ENCODE measurements at regions not wholly inside any gene's neighbourhood (a gene's known extent, or its start where the extent isn't known, plus 50 kb on each side); places are given as distances from the start of the nearest gene placed in this dataset.

GRCh38 chr6:105988321-105988720 lies 97.8 kb upstream of the PRDM1 start:
- H3K36me3 Mint-ChIP-seq (ENCODE audit: low read depth): no peaks in the 10 kb centered on the region
- H3K9me3 Mint-ChIP-seq: no peaks in the 10 kb centered on the region
- H3K27me3 Mint-ChIP-seq (ENCODE audit: low read depth): peaks cover 69% of the 10 kb centered on the region
- no peak for DNase-seq
- no peak overlapping the region for H3K27ac Mint-ChIP-seq
- H3K4me3 Mint-ChIP-seq: no peak overlapping the region
- H3K4me1 Mint-ChIP-seq (ENCODE audit: low read depth): peaks cover 16% of the 10 kb centered on the region
- CTCF ChIA-PET: no interaction called here
- intact Hi-C loops (cut with micrococcal nuclease): no loop called here

GRCh38 chr6:105987516-105987915 lies 98.6 kb upstream of the PRDM1 start:
- no peaks in the 10 kb centered on the region for H3K36me3 Mint-ChIP-seq (ENCODE audit: low read depth)
- intact Hi-C loops (cut with micrococcal nuclease): no loop called here
- no peak overlapping the region for H3K4me3 Mint-ChIP-seq
- DNase-seq: no peak
- H3K27me3 Mint-ChIP-seq (ENCODE audit: low read depth): peaks cover 75% of the 10 kb centered on the region
- H3K9me3 Mint-ChIP-seq: no peaks in the 10 kb centered on the region
- H3K27ac Mint-ChIP-seq: no peak overlapping the region
- CTCF ChIA-PET: interaction anchor here (0.7 kb wide), 1 partner anchor 188 kb away, joined by 3 read pairs; no protein-coding TSS in a partner anchor
- H3K4me1 Mint-ChIP-seq (ENCODE audit: low read depth): peaks cover 9% of the 10 kb centered on the region

DNA sequence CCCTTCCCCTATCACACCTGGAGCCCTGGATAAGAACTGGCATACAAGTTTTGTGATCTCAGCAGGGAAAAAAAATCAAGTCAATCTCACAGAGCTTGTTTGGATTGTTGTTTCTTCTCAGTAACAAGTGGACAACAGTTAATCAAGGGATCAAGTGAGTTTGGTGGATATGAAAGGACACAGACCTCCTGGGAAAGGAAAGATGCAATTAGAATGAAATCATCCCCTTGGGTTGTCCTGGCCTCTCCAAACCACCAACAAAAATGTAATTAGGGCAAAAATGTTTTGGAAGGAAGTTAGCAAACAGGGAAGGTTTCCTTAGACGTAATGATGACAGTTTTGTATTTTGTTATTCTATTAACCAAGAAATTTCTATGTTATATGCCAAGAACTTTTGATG lies 99.1 kb upstream of the PRDM1 start:
- H3K27me3 Mint-ChIP-seq (ENCODE audit: low read depth): peaks cover 81% of the 10 kb centered on the region
- intact Hi-C loops (cut with micrococcal nuclease): no loop called here
- peaks cover 9% of the 10 kb centered on the region for H3K4me1 Mint-ChIP-seq (ENCODE audit: low read depth)
- H3K9me3 Mint-ChIP-seq: no peaks in the 10 kb centered on the region
- no peak for DNase-seq
- no peak overlapping the region for H3K4me3 Mint-ChIP-seq
- CTCF ChIA-PET: interaction anchor here (0.7 kb wide), 1 partner anchor 189 kb away, joined by 3 read pairs; no protein-coding TSS in a partner anchor
- H3K36me3 Mint-ChIP-seq (ENCODE audit: low read depth): no peaks in the 10 kb centered on the region
- H3K27ac Mint-ChIP-seq: no peak overlapping the region

DNA sequence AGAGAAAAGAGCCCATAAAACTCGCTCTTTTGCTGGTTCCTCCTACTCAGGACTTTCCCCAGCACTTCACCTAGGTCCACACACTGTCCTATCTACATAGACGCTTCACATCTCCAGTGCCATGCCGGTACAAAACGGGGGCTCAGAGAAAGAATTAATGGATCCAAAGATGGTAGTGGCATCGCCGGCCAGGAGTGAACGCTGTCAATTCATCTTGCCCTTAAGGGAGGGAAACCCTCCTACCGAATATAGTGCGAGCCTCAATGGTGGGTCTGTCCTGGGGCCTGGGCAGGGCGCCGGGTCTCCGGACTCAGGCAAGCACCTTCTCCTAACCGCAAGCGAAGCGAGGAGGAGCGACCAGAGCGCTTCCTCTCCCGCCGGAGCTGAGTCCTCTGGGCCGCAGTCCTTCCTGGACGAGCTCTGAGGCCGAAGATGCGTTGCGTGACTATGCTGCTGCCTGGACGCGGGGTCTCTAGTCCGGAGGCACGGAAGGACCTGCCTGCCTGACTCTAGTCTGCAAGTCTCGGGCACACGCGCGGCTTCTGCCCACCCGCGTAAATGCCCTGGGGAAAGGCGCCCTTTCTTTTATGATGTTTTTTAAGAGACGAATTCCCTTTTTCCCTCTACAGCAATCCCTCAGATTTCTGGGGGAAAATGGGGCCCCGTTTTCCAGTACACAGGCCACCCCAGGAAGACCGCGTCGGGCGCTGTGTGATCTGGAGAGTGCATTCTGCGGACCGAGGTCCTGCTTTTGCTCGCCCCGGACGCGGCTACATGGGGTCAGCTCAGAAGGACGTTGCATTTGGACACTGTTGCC lies 100.1 kb upstream of the PRDM1 start:
- no peaks in the 10 kb centered on the region for H3K9me3 Mint-ChIP-seq
- peaks cover 76% of the 10 kb centered on the region for H3K27me3 Mint-ChIP-seq (ENCODE audit: low read depth)
- H3K36me3 Mint-ChIP-seq (ENCODE audit: low read depth): no peaks in the 10 kb centered on the region
- H3K4me1 Mint-ChIP-seq (ENCODE audit: low read depth): peaks cover 9% of the 10 kb centered on the region
- CTCF ChIA-PET: no interaction called here
- DNase-seq: no peak
- no peak overlapping the region for H3K27ac Mint-ChIP-seq
- intact Hi-C loops (cut with micrococcal nuclease): no loop called here
- H3K4me3 Mint-ChIP-seq: peak overlapping the region; percentile 30

- Mint-ChIP-seq H3K27ac (no peak overlapping the region), H3K4me3 (no peak overlapping the region), H3K4me1 (ENCODE audit: low read depth) (peaks cover 14% of the 10 kb centered on the region), H3K27me3 (ENCODE audit: low read depth) (peaks cover 75% of the 10 kb centered on the region), H3K36me3 (ENCODE audit: low read depth) (no peaks in the 10 kb centered on the region), H3K9me3 (no peaks in the 10 kb centered on the region)
- intact Hi-C loops (cut with micrococcal nuclease): no loop called here
- CTCF ChIA-PET: interaction anchor here (0.6 kb wide), 1 partner anchor 12 kb away, joined by 3 read pairs; no protein-coding TSS in a partner anchor
- no peak for DNase-seq
Observed at GRCh38 chr6:105985098-105985815, 100.9 kb upstream of the PRDM1 start.

- Mint-ChIP-seq H3K36me3 (ENCODE audit: low read depth) (no peaks in the 10 kb centered on the region), H3K27me3 (ENCODE audit: low read depth) (peaks cover 66% of the 10 kb centered on the region), H3K9me3 (no peaks in the 10 kb centered on the region), H3K4me1 (ENCODE audit: low read depth) (peaks cover 24% of the 10 kb centered on the region), H3K4me3 (no peak overlapping the region), H3K27ac (no peak overlapping the region)
- CTCF ChIA-PET: interaction anchor here (0.5 to 1.1 kb wide), 2 partner anchors 128 to 175 kb away, joined by 3 read pairs; no protein-coding TSS in a partner anchor
- no peak for DNase-seq
- intact Hi-C loops (cut with micrococcal nuclease): loop anchor here (5.0 kb wide), 1 partner anchor 336 kb away; no protein-coding TSS in a partner anchor
Observed at GRCh38 chr6:105983763-105984162, 102.4 kb upstream of the PRDM1 start.

DNA sequence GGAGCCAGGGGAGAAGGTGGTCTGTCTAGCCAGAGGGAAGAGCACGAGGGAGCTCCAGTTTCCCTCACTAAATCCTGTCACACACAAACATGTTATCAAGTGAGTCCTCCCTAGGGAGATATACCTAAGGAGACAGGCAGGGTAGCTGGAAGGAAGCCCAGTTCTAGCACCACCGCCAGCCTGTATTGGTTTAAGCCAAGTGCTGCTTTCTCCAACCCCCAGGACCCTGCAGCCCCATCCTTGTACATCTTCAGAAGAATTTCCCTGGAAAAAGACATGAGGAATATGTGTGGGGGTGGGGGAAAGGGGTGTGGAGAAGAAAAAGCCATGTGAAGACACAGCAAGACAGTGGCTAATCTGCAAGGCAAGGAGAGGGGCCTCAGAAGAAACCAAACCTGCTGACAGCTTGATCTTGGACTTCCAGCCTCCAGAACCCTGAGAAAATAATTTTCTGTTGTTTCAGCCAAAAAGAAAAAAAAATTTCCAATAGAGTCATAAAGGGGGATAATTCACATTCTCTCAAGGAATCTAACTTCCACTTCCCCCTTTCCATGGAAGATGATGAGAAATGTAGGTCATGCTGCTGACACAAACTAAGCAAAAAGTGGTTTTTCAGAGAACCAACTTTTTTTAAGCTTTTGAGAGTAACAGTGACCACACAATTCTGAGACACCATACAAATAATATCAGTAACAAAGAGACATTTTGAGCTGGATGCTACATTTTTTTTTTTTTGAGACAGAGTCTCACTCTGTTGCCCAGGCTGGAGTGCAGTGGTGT lies 103.2 kb upstream of the PRDM1 start:
- no peaks in the 10 kb centered on the region for H3K36me3 Mint-ChIP-seq (ENCODE audit: low read depth)
- intact Hi-C loops (cut with micrococcal nuclease): loop anchor here (5.0 kb wide), 1 partner anchor 336 kb away; no protein-coding TSS in a partner anchor
- no peak for DNase-seq
- H3K27me3 Mint-ChIP-seq (ENCODE audit: low read depth): peaks cover 66% of the 10 kb centered on the region
- H3K4me3 Mint-ChIP-seq: no peak overlapping the region
- CTCF ChIA-PET: interaction anchor here (0.6 to 1.1 kb wide), 2 partner anchors 12 to 176 kb away, joined by 3 to 4 read pairs; no protein-coding TSS in a partner anchor
- H3K27ac Mint-ChIP-seq: no peak overlapping the region
- peaks cover 26% of the 10 kb centered on the region for H3K4me1 Mint-ChIP-seq (ENCODE audit: low read depth)
- H3K9me3 Mint-ChIP-seq: no peaks in the 10 kb centered on the region

GRCh38 chr6:105981888-105982358 lies 104.2 kb upstream of the PRDM1 start:
- Mint-ChIP-seq H3K4me3 (peak overlapping the region; percentile 62), H3K36me3 (ENCODE audit: low read depth) (no peaks in the 10 kb centered on the region), H3K4me1 (ENCODE audit: low read depth) (peaks cover 26% of the 10 kb centered on the region), H3K27ac (peak overlapping the region; percentile 3), H3K9me3 (no peaks in the 10 kb centered on the region), H3K27me3 (ENCODE audit: low read depth) (peaks cover 59% of the 10 kb centered on the region)
- CTCF ChIA-PET: interaction anchor here (0.6 kb wide), 1 partner anchor 130 kb away, joined by 3 read pairs; no protein-coding TSS in a partner anchor
- no peak for DNase-seq
- intact Hi-C loops (cut with micrococcal nuclease): loop anchor here (1.0 to 5.0 kb wide), 9 partner anchors 10 to 539 kb away; partner anchors contain the start of gene PRDM1

DNA sequence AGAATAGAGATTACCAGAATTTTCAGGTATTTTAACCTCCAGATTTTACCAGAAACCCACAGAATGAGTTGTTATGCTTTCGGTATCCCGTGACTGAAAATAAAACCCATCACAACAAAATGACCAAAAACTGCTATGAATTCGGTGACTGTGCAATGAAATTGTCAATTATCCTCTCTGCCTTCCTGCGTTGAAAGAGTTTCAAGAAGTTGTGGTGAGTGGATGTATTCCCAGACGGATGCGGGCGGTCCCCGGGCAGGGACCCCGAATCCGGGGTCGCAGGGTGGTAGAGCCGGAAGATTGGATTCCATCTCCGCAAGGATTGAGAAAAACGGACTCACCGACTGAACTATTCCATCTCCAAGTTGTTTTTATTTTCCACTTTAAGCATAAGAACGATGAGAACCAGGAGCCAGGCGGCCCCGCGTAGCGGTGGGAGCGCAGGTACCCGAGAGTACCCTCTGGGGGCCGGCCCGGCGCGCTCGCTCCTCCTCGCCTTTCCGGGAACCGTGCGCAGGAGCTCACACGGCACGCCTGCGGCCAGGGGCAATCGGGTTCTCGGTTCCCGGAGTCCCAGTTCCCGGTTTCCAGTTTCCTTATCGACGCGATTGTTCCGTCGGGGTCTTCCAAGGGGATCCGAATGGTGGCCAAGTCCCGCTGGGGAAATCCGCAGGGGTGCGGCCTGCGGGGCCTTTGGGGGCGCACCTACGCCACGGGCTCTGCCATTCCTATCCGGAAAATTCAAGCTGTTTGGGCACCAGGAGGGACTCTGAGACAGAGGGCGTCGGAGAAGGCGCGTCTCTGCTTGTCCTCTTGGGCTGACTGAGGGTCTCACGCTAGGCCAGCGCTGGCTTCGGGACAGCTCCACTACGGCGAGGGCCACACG lies 104.9 kb upstream of the PRDM1 start:
- intact Hi-C loops (cut with micrococcal nuclease): loop anchor here (1.0 to 5.0 kb wide), 9 partner anchors 11 to 540 kb away; partner anchors contain the start of gene PRDM1
- Mint-ChIP-seq H3K36me3 (ENCODE audit: low read depth) (no peaks in the 10 kb centered on the region), H3K4me1 (ENCODE audit: low read depth) (peaks cover 26% of the 10 kb centered on the region), H3K27ac (peak overlapping the region; percentile 79), H3K4me3 (peak overlapping the region; percentile 62), H3K27me3 (ENCODE audit: low read depth) (peaks cover 52% of the 10 kb centered on the region), H3K9me3 (no peaks in the 10 kb centered on the region)
- CTCF ChIA-PET: interaction anchor here (0.7 kb wide), 1 partner anchor 413 kb away, joined by 3 read pairs; no protein-coding TSS in a partner anchor
- peak; percentile 58 for DNase-seq

DNA sequence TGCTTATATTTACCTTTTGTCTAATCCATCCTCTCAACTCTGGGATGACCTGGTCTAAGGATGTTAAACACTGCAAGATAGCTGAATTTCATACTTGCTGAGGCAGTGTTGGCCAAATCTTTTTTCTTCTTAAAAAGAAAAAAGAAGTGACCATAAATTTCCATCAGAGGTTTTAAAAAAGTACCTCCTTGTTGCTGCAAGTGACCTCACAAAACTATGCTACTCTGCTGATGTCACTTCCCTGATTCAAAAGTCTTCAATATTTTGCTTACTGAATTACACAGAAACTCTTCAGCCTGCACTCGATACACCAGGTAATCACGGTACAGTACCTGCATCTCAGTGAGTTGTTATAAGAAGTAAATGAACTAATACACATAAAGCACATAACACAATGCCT lies 107.2 kb upstream of the PRDM1 start:
- no peaks in the 10 kb centered on the region for H3K36me3 Mint-ChIP-seq (ENCODE audit: low read depth)
- no peak overlapping the region for H3K27ac Mint-ChIP-seq
- H3K9me3 Mint-ChIP-seq: no peaks in the 10 kb centered on the region
- H3K27me3 Mint-ChIP-seq (ENCODE audit: low read depth): peaks cover 39% of the 10 kb centered on the region
- DNase-seq: no peak
- CTCF ChIA-PET: no interaction called here
- no peak overlapping the region for H3K4me3 Mint-ChIP-seq
- intact Hi-C loops (cut with micrococcal nuclease): no loop called here
- H3K4me1 Mint-ChIP-seq (ENCODE audit: low read depth): peaks cover 22% of the 10 kb centered on the region

DNA sequence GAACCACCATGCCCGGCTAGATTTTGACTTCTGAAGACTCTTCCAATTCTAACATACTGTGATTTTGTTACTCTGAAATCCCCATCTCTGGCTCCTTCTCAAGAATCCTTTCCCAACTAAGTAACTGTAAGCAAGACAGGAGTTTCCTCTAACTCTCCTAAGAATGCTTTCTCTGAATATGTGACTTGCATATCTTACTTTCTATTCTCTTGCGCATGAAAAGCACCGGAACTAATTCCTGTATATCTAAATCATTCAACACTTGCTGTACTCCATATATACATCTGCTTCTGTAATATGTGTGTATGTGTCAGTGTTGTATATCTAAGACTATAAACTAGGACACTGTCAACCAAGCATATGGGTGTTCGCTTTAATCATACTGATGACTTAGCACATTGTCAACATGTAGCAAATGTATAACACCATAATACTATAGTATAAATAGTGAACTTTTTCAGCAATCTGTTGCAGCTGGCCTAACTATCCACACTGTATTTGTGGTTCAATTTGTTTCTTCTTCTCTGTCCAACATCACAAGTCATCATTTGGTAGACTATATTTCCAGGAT lies 108.1 kb upstream of the PRDM1 start:
- H3K4me3 Mint-ChIP-seq: no peak overlapping the region

More for the DNA sequence above, 108.1 kb upstream of the PRDM1 start:
- Mint-ChIP-seq H3K27me3 (ENCODE audit: low read depth) (peaks cover 41% of the 10 kb centered on the region), H3K9me3 (peaks cover 7% of the 10 kb centered on the region), H3K36me3 (ENCODE audit: low read depth) (no peaks in the 10 kb centered on the region), H3K27ac (no peak overlapping the region), H3K4me1 (ENCODE audit: low read depth) (peaks cover 22% of the 10 kb centered on the region)
- DNase-seq: no peak
- CTCF ChIA-PET: no interaction called here
- intact Hi-C loops (cut with micrococcal nuclease): no loop called here

Measured in activated naive CD4-positive, alpha-beta T cell treated with anti-CD3 and anti-CD28 coated beads for 36 hours (primary cell).